Amniotic epithelial cell (primary cell): ENCODE measurements at regions not wholly inside any gene's neighbourhood (a gene's known extent, or its start where the extent isn't known, plus 50 kb on each side); places are given as distances from the start of the nearest gene placed in this dataset.

Source experiments
- DNase-seq: peaks from one replicate; pipeline ENCODE4 v3.0.0-alpha.2; 2010; ENCODE audit warnings: low read depth

GRCh38 chr10:30793093-30793492, 163.5 kb upstream of the LYZL2 start:
- no peak for DNase-seq

GRCh38 chr10:30792025-30792424, 162.5 kb upstream of the LYZL2 start:
- DNase-seq, result no peak

- DNase-seq, result no peak
Measured at GRCh38 chr10:30791197-30791611, 161.7 kb upstream of the LYZL2 start.

GRCh38 chr10:30789806-30790205, 160.3 kb upstream of the LYZL2 start:
- DNase-seq, result no peak

DNA sequence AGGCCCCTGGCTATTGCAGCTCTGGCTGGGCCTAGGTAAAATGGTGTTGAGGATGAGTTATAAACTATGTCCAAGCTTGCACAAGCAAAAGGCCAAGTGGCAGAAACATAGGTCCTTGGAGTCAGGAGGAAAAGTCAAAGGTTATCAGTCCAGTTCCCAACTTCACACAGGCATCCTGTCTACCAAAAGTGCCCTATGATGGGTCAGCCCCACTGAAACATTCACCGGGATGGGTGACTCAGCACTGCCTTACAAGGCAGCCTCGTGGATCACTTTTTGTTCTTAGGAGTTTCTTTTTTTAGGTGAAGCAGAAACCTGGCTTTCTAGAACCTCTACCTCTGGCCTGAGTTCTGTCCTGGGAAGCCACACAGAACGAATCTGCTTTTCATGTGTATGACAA, 158.8 kb upstream of the LYZL2 start:
- DNase-seq, result peak; percentile 52

DNA sequence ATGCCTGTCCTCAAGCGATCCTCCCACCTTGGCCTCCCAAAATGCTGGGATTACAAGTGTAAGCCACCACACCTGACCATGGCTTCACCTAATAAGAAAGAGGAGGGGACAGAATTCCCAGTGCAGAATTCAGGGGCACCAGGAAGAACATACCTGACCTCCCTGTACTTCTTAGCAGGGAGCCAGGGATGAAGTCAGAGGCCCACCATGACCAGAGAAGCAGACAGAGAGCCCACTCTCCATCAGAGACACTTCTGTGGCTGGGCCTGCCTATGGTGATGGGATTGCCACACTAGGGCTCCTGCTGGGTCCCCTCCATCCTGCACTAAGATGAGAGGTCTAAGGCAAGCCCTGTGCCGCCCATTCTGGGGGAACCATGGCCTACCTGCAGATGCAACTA, 157.4 kb upstream of the LYZL2 start:
- DNase-seq, result no peak

GRCh38 chr10:30786131-30786530, 156.6 kb upstream of the LYZL2 start:
- peak; percentile 42 for DNase-seq

DNA sequence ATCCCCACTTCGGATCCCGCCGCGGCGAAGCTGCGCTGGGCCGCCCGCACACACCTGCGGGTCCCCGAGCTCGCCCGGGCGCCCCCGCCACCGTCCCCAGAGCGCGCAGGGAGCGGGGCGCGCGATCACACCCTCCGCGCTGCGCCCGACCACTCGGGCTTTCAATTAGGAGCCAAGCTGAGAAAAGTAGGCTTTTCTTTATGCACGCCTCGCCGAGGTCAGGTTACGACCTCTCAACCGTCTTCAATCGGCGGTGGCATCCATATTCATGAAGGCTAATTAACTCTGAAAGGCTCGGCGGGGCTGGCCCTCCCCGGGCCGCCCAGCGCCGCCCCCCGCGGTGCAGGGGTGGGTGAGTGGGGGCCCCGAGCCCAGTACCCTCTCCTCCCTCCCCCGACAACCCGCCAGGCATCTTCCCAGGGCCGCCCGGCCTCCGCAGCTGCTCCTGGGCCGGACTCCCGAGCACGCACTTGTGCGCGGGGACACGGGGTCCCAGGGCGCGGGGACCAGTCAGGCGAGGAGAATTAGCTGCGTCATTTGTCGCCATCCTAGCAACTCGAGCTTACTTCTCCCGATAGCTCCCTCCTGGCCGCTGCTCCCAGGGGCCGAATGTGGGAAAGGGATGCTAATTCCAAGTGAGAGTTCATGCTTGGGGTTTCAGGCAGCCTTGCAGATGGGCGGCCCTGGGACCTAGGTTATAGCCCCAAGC, 155.5 kb upstream of the LYZL2 start:
- DNase-seq, result peak; percentile 35

DNA sequence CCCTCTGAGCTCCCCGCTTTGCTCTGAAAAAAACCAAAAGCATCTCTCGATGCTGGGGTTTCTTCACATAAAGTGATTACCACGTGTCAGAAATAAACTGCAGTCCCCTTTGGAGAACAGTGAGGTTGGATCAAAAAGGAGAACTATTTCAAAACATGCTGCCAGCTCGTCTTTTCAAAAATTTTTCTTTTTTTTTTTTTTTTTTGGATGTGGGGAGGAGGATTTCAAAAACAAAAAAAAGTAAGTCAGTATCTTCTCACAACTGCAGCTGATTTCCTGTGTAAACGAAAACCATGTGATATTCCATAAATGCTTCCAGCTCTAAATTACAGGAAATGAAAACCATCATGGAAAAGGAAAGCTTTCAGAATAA, 155.0 kb upstream of the LYZL2 start:
- peak; percentile 69 for DNase-seq

DNA sequence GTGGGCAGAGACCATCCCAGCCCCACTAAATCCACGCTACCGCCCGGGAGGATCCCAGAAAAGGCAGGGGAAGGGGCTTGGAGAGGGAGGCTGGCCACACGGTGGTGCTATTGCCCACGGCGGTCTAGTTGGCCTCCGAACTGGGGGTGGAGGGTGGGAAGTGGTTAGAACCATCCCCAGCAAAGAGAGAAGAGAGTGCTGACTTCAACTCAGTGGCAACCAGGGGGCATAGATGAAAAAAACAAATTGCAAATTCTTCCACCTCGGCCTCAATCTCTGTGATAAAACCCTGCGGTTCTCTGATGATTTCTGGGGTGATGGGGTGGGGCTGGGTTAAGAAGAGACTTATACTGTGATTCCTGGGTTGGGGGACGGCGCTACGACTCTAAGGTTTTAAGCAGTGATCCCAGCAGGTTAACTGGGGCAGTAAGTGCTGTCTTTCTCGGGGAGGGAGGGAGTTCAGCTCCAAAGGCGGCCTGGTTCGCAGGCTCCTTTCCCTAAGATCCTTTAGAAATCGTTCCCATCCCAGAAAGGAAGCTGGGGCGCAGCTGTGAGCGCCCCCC, 154.5 kb upstream of the LYZL2 start:
- peak; percentile 95 for DNase-seq

DNA sequence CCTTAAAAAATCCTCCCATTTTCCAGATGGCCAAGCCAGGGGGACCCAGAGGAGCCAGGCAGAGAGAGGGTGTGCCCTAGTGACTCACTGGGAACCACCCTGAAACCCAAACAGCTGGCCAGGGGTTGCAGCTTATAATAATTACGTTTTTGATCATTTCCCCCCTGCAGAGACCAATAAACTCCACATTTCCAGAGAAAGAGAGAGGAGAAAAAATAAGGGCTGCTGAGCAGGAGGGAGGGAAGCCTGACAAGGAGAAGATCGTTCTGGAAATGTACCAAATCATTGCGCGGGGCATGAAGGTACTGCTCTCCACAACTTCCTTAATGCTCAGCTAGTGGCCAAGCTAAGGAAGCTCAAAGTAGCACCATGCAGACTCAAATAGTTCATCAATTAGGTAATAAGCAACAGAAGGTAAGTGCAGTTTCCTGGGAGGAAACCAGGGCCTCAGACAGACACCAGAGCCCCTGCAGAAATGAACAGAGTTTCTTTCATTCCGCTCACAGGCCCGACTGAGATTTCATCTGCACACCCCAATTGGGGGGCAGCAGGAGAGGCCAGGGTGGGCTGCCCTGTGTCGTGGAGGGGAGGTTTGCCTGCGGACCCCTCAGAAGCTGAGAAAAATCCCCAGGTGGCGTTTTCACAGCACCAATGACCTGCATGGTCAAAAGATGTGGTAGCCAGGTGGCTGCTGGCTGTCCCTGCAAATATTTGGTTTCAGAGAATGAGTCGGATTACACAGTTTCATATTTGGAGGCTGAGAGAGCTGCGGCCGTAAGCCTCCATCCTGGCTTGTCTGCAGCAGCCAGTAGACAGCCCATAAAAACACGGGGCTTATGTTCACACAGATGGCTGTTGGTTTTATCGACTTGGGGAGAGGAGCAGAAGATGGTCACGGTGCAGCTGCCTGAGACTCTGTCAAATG, 153.2 kb upstream of the LYZL2 start:
- DNase-seq, result peak; percentile 39

DNA sequence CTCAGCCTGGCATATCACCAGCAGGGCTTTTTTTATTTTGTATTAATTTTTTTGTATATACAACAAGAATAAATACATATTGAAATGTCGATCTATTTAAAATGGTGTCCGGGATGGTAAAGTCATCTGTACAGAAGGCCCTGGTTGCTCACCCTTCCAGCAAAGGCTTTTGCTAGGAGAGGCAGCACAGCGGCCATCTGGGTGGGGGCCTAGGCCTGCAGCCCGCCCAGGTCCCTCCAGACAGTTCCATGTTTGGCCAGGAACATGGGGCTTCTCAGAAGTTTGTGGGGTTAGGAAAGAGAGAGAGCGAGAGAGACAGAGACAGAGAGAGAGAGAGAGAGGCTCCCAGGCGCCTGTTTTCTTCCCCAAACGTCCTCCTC, 152.6 kb upstream of the LYZL2 start:
- DNase-seq, result no peak

DNA sequence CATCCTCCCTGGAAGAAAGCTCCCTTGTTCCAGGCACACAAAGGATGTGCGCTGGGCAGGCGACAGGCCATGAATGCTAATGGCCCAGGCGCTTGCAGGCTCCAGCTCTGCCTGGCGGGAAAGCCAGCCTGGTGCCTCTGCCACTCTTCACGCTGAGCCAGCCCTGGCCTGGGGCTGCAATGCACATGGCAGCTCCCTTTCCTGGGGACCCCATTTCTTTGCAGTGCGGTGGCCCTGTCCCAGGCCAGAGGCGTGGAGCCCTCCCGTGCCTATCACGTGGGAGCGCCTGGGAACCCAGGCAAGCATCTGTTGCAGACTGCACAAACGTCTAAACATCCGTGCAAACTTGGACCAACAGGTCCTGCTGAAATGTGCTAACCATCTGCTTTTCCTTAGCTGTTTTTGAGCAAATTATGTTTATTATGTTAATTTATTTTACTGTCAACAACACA, 152.1 kb upstream of the LYZL2 start:
- DNase-seq, result no peak

- DNase-seq, result no peak
Measured at GRCh38 chr10:30778769-30779168, 149.2 kb upstream of the LYZL2 start.

- peak; percentile 56 for DNase-seq
Measured at GRCh38 chr10:30775779-30776591, 146.4 kb upstream of the LYZL2 start.

- no peak for DNase-seq
Measured at GRCh38 chr10:30774261-30774660, 144.7 kb upstream of the LYZL2 start.

DNA sequence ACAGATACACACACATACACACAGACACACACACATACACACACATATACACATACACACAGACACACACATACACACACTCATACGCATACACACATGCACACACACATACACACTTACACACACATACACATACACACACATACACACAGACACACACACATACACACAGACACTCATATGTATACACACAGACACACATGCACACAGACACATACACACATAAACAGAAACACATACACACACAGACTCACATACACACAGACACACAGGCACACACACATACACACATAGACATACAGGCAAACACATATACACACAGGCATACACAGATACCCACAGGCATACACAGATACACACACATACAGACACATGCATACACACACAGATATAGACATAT, 143.9 kb upstream of the LYZL2 start:
- DNase-seq, result no peak

GRCh38 chr10:30770816-30771215, 141.3 kb upstream of the LYZL2 start:
- DNase-seq, result no peak

GRCh38 chr10:30770229-30770628, 140.7 kb upstream of the LYZL2 start:
- DNase-seq, result no peak

GRCh38 chr10:30769361-30769760, 139.8 kb upstream of the LYZL2 start:
- DNase-seq, result no peak

GRCh38 chr10:30765616-30766015, 136.1 kb upstream of the LYZL2 start:
- DNase-seq, result peak; percentile 67

GRCh38 chr10:30765022-30765615, 135.6 kb upstream of the LYZL2 start:
- DNase-seq, result peak; percentile 77
